GM18861 (cell line): ENCODE measurements at regions not wholly inside any gene's neighbourhood (a gene's known extent, or its start where the extent isn't known, plus 50 kb on each side); places are given as distances from the start of the nearest gene placed in this dataset.
"Not testable (repeated sequence)": the region's sequence is repeated elsewhere in the genome, so short reads cannot be mapped to it uniquely, and the experiment has no call there.

Experiments used
- ATAC-seq: cut with Tn5 transposase; IDR thresholded peaks from one replicate; pipeline ENCODE4 v1.9.1; 2021; ENCODE audit not compliant: unreplicated experiment

DNA sequence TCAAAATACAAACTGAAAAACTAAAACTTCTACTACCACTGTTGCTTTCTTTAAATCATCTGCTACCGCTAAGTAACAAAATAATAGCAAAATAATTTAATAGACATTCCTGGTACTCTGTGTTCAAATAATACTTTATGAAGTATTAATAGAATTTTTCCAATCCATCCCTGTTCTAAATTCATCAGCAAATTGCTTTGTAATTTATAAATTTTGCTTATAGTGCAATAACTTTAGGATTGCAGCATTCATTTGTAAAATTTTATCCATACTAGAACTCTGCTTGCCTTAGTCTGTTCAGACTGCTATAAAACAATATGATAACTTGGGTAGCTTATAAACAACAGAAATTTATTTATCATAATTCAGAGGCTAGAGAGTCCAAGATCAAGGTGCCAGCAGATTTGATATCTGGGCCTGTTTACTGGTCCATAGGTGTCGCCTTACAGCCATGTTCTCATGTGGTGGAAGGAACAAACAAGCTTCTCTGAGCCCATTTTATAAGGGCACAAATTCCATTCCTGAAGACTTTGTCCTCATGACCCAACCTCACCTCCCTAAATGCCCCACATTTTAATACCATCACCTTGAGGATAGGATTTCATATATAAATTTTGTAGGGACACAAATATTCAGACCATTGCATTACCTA lies 415.1 kb upstream of the MAP2 start:
- ATAC-seq, result no peak

- not testable (repeated sequence) for ATAC-seq
Measured at GRCh38 chr2:209018633-209019032, 405.2 kb upstream of the MAP2 start.

DNA sequence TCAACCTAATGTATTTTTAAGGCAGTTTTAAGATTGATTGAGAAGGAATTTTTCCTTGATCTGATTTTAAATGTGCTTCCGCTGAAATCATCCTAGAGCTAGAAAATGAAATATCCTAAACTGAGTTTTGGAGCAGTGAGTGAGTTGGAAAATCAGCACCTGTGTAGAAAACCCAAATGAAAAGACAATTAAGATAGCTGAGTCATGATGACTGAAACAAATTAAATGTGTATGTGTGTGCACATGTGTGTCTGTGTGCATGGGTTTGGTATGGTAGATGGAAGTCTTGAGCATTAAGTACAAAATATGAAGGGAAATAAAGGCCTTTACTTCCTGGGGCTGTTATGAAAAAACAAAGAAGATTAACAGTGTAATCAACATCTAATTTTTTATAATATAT lies 394.6 kb upstream of the MAP2 start:
- ATAC-seq, result no peak

DNA sequence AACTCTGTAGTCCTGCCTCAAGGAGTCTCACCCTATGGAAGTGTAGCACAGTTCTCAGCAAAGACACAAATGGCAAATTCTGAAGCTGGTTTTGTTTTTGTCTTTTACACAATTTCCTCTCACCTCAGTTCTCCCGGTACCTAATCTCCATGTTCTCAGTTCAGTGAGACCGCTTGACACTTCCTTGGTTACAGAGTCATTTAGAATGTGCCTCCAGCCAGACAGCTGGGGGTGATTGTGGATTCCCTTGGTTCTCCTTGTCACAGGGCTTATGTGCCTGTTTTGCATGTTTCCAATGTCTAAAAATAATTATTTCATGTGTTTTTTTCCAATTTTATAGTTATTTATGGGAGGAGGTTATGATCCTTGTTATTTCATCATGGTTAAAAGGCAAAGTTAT lies 379.5 kb upstream of the MAP2 start:
- no peak for ATAC-seq

- ATAC-seq, result no peak
Measured at GRCh38 chr2:209046163-209046562, 377.7 kb upstream of the MAP2 start.

DNA sequence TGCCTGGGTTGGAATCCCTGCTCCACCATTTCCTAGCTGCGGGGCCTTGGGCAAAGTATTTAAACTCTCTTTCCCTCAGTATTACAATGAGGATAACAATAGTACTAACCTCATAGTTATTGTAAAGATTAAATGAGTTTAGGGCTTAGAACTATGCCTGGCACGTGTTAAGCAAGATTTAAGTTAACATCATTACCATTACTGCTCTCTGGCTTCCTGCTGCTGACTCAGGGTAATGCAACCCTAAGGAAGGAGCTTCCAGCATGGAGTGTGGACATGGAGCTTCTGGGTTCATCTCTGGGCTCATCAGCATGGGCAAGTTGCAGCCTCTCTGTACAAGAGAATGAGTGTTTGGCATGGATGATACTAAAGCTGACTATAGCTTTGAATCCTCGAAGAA lies 374.2 kb upstream of the MAP2 start:
- no peak for ATAC-seq

DNA sequence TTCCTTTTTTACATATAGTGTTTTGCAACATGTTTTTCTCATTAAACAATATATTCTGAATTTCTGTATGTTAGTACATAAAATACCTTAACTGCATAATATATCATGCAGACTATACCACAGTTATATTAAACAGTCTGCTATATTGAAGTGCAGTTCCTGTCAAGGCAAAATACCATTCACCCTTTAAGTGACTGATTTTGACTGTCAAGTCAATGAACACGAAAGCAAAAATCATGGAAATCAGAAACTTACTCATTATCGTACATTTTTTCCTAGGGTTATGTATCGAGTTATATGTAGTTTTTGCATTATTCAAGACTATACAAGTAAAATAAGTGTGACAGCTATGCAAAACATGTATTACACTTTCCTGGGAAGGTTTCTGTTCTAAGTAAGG lies 361.6 kb upstream of the MAP2 start:
- no peak for ATAC-seq

GRCh38 chr2:209070262-209070661 lies 353.6 kb upstream of the MAP2 start:
- no peak for ATAC-seq

DNA sequence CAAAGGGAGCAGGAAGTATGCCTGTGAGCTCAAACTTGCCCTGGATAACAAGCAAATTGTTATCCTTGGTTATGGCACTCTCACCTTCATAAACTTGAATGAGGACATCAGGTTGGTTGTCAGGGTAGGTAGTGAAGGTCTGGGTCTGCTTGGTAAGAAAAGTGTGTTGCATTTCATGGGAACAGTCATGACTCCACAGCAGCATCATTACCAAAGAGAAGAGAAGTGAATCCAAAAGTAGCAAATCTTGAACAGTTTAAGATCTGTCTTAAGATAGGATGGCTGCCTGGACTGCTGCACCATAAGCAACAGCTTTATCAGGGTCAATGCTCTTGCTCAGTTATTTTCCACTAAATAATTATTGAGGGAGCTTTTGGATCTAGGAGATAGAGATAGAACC lies 350.7 kb upstream of the MAP2 start:
- no peak for ATAC-seq

DNA sequence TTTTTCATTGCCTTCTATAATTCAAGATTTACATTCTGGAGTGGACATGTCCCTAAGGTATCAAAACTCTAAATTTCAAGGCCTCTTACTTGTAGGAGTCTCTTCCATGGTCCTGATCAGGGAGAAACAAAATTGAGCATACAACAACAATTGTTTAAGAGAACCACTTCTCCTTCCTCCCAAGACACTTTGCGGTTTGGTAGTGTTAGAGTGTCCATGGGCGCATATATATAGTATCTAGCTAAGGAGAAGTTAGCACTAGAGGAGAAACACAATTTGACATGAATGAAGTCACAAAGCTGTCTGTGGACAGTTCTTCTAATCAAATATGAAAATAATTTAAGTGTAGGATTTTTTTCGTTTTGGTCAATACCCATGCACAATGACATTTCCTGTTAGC lies 349.1 kb upstream of the MAP2 start:
- no peak for ATAC-seq

GRCh38 chr2:209076151-209076550 lies 347.7 kb upstream of the MAP2 start:
- no peak for ATAC-seq

DNA sequence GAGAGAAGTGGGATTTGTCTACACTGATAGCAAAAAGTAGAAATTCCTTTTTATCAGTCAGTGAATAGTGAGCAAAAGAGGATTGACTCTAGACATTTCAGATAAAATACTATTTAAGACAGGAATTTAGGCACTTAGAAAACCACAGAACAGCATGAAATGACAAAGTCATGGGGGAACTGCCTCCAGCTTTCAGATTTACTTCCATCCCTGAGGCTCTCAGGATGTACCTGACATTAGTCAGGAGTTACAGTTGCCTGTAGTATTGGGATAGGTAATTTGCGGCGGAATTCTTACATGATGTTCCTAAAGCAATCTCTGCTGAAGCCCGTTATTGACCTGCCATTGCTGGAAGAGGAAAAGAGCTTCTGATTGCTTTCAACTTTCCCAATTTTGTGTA lies 337.1 kb upstream of the MAP2 start:
- no peak for ATAC-seq

DNA sequence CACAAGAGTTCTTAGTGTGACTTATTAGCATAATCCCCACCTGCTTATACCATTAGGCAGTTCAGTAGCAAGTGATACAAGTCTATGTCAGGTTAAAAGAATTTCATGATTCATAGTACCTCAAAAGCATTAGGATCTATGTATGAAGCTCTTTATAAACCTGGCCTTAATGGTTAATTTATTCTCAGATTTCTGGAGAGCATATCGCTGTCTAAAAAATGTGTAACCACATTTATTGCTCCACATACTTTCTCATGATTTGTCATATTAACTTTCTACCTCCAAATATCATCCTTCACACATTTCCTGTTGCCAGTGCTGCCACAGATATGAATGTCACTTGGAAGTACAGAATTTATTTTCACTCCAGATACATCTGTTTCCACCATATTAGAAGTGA lies 332.8 kb upstream of the MAP2 start:
- ATAC-seq, result no peak

- no peak for ATAC-seq
Measured at GRCh38 chr2:209094221-209094620, 329.6 kb upstream of the MAP2 start.

DNA sequence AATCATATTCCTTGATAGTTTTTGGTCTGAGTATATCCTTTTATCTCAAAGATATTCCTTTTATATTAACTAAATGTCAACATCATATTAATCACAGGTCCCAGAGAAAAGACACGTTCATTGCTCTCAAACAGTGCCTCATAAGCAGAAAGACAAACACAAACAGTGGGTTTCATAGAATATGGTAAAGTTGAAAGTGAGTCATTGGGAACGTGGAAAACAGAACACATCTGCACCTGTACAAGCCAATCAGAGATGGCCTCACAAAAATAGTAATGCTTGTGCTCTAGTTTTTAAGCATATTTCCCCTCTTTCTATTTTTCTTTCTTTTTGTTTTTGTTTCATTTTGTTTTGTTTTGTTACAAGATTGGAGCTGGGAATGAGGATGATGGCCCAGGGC lies 328.4 kb upstream of the MAP2 start:
- ATAC-seq, result no peak

DNA sequence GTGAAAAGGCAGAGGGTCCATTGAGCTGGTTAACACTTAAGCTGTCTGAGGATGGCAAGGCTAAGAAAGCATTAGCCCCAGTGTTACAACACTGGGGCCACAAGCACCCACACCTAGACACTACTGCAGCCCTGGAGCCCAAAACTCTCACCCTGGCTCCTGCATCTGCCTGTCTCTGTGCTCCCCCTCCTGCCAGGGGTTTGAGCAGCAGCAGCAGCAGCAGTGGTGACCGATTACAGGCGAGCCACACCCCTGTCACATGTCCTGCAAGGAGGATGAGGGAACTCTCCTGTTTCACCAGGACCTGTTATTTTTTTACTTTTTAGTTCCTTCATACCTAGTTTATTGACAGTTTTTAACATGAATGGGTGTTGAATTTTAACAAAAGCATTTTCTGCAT lies 326.7 kb upstream of the MAP2 start:
- ATAC-seq, result no peak

DNA sequence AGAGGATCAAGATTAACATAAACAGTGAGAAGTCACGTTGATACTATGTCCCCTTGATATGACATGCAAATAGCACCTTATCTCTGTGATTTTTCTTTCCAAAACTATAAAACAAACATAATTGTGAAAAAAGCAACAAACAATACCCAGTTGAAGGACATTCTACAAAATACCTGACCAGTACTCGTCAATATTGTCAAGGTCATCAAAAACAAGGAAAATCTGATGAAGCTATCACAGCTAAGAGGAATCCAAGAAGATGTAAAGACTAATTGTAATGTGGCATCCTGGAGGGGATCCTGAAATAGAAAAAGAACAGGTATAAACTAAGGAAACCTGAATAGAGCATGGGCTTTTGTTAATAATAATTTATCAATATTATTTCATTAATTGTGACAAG lies 321.5 kb upstream of the MAP2 start:
- no peak for ATAC-seq

GRCh38 chr2:209113026-209113425 lies 310.8 kb upstream of the MAP2 start:
- ATAC-seq, result no peak

GRCh38 chr2:209114588-209115240 lies 309.1 kb upstream of the MAP2 start:
- ATAC-seq, result no peak

- peak; percentile 92 for ATAC-seq
Measured at GRCh38 chr2:209121691-209122090, 302.2 kb upstream of the MAP2 start.

GRCh38 chr2:209125291-209125690 lies 298.6 kb upstream of the MAP2 start:
- no peak for ATAC-seq

DNA sequence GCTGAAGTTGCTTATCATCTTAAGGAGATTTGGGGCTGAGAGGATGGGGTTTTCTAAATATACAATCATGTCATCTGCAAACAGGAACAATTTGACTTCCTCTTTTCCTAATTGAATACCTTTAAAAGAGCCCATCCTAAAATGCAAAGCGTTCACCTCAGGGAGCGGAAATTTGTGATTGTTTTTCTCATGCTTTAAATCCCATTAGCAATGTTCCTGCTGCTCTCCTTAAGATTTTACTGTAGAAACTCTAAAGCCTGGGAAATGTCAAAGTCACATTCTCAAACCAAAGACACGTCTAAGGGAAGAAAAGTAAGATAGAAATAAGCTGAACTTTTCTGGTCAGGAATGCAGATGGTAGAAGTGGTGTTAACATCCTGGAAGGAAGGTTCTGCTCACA lies 285.8 kb upstream of the MAP2 start:
- ATAC-seq, result no peak

- ATAC-seq, result no peak
Measured at GRCh38 chr2:209141142-209141541, 282.7 kb upstream of the MAP2 start.
